ENCODE measurements at regions not wholly inside any gene's neighbourhood (a gene's known extent, or its start where the extent isn't known, plus 50 kb on each side); places are given as distances from the start of the nearest gene placed in this dataset.
"Not testable (repeated sequence)": the region's sequence is repeated elsewhere in the genome, so short reads cannot be mapped to it uniquely, and the experiment has no call there.

GRCh38 chr20:52039790-52040189 is 151.8 kb downstream of the ZFP64 start:
- H3K9me3 Mint-ChIP-seq: no peaks in the 10 kb centered on the region
- Histone ChIP-seq H3K4me3 (ENCODE audit: low read length) (no peak overlapping the region), H3K9me3 (ENCODE audit: control insufficient read depth in 2 of 3, low read length in 3 of 3) (no peaks in the 10 kb centered on the region), H3K4me1 (ENCODE audit: control insufficient read depth in 2 of 2, insufficient read depth in 2 of 2, low read length in 2 of 2) (no peaks in the 10 kb centered on the region), H3K27me3 (ENCODE audit: control insufficient read depth in 2 of 2, insufficient read depth in 2 of 2, low read length in 2 of 2) (no peaks in the 10 kb centered on the region), H3K27ac (ENCODE audit: low read depth, low read length) (no peak overlapping the region), H3K36me3 (ENCODE audit: control insufficient read depth in 2 of 3, insufficient read depth in 3 of 3, low read length in 3 of 3) (no peaks in the 10 kb centered on the region)
- DNase-seq (no peak), ATAC-seq (no peak)
- H3K4me1 Mint-ChIP-seq: no peaks in the 10 kb centered on the region
- no peak overlapping the region for H3K27ac Mint-ChIP-seq
- POLR2A ChIA-PET: no interaction called here
- no peak overlapping the region for H3K4me3 Mint-ChIP-seq
- intact Hi-C loops (cut with micrococcal nuclease): no loop called here
- no peaks in the 10 kb centered on the region for H3K27me3 Mint-ChIP-seq
- CTCF ChIA-PET: no interaction called here
- no peaks in the 10 kb centered on the region for H3K36me3 Mint-ChIP-seq

DNA sequence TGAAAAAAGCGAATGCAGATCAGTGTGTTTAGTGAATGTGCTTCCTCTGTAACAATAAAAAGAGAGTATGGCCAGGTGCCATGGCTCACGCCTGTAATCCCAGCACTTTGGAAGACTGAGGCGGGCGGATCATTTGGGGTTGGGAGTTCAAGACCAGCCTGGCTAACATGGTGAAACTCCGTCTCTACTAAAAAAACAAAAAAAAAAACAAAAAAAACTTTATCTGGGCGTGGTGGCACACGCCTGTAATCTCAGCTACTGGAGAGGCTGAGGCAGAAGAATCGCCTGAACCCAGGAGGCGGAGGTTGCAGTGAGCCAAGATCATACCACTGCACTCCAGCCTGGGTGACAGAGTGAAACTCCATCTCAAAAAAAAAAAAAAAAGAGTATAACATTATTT is 152.9 kb downstream of the ZFP64 start:
- H3K36me3 Mint-ChIP-seq; DNase-seq; H3K9me3 ChIP-seq (ENCODE audit: control insufficient read depth in 2 of 3, low read length in 3 of 3); H3K36me3 ChIP-seq (ENCODE audit: control insufficient read depth in 2 of 3, insufficient read depth in 3 of 3, low read length in 3 of 3); intact Hi-C loops (cut with micrococcal nuclease); CTCF ChIA-PET; H3K27me3 ChIP-seq (ENCODE audit: control insufficient read depth in 2 of 2, insufficient read depth in 2 of 2, low read length in 2 of 2); H3K4me1 Mint-ChIP-seq; H3K4me3 Mint-ChIP-seq; H3K27ac Mint-ChIP-seq; ATAC-seq; H3K4me1 ChIP-seq (ENCODE audit: control insufficient read depth in 2 of 2, insufficient read depth in 2 of 2, low read length in 2 of 2); H3K9me3 Mint-ChIP-seq; H3K4me3 ChIP-seq (ENCODE audit: low read length); H3K27ac ChIP-seq (ENCODE audit: low read depth, low read length); H3K27me3 Mint-ChIP-seq: not testable (repeated sequence)
- POLR2A ChIA-PET: interaction anchor here (0.7 kb wide), 1 partner anchor 17 kb away, joined by 4 read pairs; no protein-coding TSS in a partner anchor

GRCh38 chr20:52037370-52037769 is 154.2 kb downstream of the ZFP64 start:
- ATAC-seq: no peak
- CTCF ChIA-PET: no interaction called here
- intact Hi-C loops (cut with micrococcal nuclease): no loop called here

DNA sequence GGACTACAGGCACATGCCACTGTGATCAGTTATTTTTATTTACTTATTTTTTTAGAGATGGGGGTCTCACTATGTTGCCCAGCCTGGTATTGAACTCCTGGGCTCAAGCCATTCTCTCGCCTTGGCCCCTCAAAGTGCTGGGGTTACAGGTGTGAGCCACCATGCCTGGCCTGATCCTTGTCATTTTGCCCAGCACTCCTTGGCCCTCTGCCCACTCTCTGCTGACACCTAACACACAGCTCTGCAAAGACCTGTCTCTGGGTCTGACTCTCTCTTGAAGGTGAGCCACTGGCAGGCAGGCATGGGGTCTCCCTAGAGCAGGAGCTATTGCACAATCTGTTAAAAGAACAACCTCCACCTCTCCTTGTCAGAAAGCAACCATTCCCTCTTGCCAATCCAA is 155.6 kb downstream of the ZFP64 start:
- Mint-ChIP-seq H3K27me3 (no peaks in the 10 kb centered on the region), H3K36me3 (peaks cover 0 to 6% (median 0%) of the 10 kb centered on the region in 5 donors), H3K9me3 (peaks cover 0 to 3% (median 0%) of the 10 kb centered on the region in 11 donors), H3K27ac (no peak overlapping the region), H3K4me3 (no peak overlapping the region), H3K4me1 (peaks cover 0 to 19% (median 10%) of the 10 kb centered on the region in 7 donors)
- ATAC-seq (no peak), DNase-seq (no peak)
- Histone ChIP-seq H3K27me3 (ENCODE audit: control insufficient read depth in 2 of 2, insufficient read depth in 2 of 2, low read length in 2 of 2) (no peaks in the 10 kb centered on the region), H3K9me3 (ENCODE audit: control insufficient read depth in 2 of 3, low read length in 3 of 3) (no peaks in the 10 kb centered on the region), H3K4me3 (ENCODE audit: low read length) (no peak overlapping the region), H3K36me3 (ENCODE audit: control insufficient read depth in 2 of 3, insufficient read depth in 3 of 3, low read length in 3 of 3) (no peaks in the 10 kb centered on the region), H3K27ac (ENCODE audit: low read depth, low read length) (no peak overlapping the region), H3K4me1 (ENCODE audit: control insufficient read depth in 2 of 2, insufficient read depth in 2 of 2, low read length in 2 of 2) (peaks cover 5 to 15% of the 10 kb centered on the region in 2 donors)
- ChIA-PET CTCF (no interaction called here), POLR2A (no interaction called here)
- intact Hi-C loops (cut with micrococcal nuclease): no loop called here

More at GRCh38 chr20:52037370-52037769, 154.2 kb downstream of the ZFP64 start:
- H3K4me3 ChIP-seq (ENCODE audit: low read length): no peak overlapping the region
- H3K9me3 Mint-ChIP-seq: peaks cover 0 to 3% (median 0%) of the 10 kb centered on the region in 11 donors
- no peak overlapping the region for H3K27ac ChIP-seq (ENCODE audit: low read depth, low read length)
- H3K4me1 ChIP-seq (ENCODE audit: control insufficient read depth in 2 of 2, insufficient read depth in 2 of 2, low read length in 2 of 2): peaks cover 0 to under 1% of the 10 kb centered on the region in 2 donors
- no peaks in the 10 kb centered on the region for H3K27me3 ChIP-seq (ENCODE audit: control insufficient read depth in 2 of 2, insufficient read depth in 2 of 2, low read length in 2 of 2)
- H3K36me3 ChIP-seq (ENCODE audit: control insufficient read depth in 2 of 3, insufficient read depth in 3 of 3, low read length in 3 of 3): no peaks in the 10 kb centered on the region
- no peaks in the 10 kb centered on the region for H3K27me3 Mint-ChIP-seq
- H3K36me3 Mint-ChIP-seq: peaks cover 0 to 2% (median 0%) of the 10 kb centered on the region in 5 donors
- no peak overlapping the region for H3K27ac Mint-ChIP-seq
- POLR2A ChIA-PET: no interaction called here
- H3K9me3 ChIP-seq (ENCODE audit: control insufficient read depth in 2 of 3, low read length in 3 of 3): no peaks in the 10 kb centered on the region
- peaks cover 0 to 5% (median 0%) of the 10 kb centered on the region in 7 donors for H3K4me1 Mint-ChIP-seq
- no peak overlapping the region for H3K4me3 Mint-ChIP-seq
- no peak for DNase-seq

DNA sequence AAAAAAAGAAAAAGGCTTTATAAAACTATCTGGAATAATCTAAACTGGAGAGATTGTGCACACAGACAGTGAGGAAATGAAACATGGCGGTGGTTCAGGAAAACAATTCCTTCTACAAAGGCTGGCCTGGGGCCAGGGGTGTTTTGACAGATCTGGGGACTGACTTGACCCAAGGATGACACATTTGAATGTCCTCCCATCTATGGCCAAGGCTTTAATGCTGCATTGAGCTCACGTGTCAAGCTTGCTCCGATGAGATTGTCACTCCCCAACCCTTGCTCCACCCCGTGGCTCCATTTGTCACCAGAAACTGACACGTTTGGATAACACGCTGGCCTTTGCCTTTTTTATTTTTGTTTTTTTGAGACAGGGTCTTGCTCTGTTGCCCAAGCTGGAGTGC is 156.1 kb downstream of the ZFP64 start:
- H3K36me3 Mint-ChIP-seq: peaks cover 0 to 6% (median 0%) of the 10 kb centered on the region in 5 donors
- DNase-seq (no peak), ATAC-seq (no peak)
- Histone ChIP-seq H3K27ac (ENCODE audit: low read depth, low read length) (no peak overlapping the region), H3K27me3 (ENCODE audit: control insufficient read depth in 2 of 2, insufficient read depth in 2 of 2, low read length in 2 of 2) (no peaks in the 10 kb centered on the region), H3K9me3 (ENCODE audit: control insufficient read depth in 2 of 3, low read length in 3 of 3) (no peaks in the 10 kb centered on the region), H3K4me3 (ENCODE audit: low read length) (no peak overlapping the region), H3K36me3 (ENCODE audit: control insufficient read depth in 2 of 3, insufficient read depth in 3 of 3, low read length in 3 of 3) (no peaks in the 10 kb centered on the region), H3K4me1 (ENCODE audit: control insufficient read depth in 2 of 2, insufficient read depth in 2 of 2, low read length in 2 of 2) (peaks cover 5 to 20% of the 10 kb centered on the region in 2 donors)
- intact Hi-C loops (cut with micrococcal nuclease): no loop called here
- no peak overlapping the region for H3K4me3 Mint-ChIP-seq
- H3K9me3 Mint-ChIP-seq: peaks cover 0 to 3% (median 0%) of the 10 kb centered on the region in 11 donors
- CTCF ChIA-PET: no interaction called here
- H3K27me3 Mint-ChIP-seq: no peaks in the 10 kb centered on the region
- H3K27ac Mint-ChIP-seq: no peak overlapping the region
- POLR2A ChIA-PET: no interaction called here
- H3K4me1 Mint-ChIP-seq: peaks cover 0 to 22% (median 10%) of the 10 kb centered on the region in 7 donors

DNA sequence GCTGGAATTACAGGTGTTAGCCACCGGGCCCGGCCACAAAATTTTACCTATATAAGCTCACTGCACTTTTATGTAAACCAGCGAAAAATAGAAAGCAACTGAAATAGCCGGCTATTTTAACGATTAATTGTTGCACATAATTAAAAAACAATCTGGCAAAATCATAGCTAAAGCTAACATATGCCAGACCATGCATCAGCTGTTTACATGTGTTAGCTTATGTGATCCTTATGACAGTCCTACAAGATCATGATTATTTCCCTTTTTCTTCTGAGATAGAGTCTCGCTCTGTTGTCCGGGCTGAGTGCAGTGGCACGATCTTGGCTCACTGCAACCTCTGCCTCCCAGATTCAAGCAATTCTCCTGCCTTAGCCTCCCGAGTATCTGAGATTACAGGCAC is 157.0 kb downstream of the ZFP64 start:
- CTCF ChIA-PET: no interaction called here
- intact Hi-C loops (cut with micrococcal nuclease): no loop called here
- peaks cover 0 to 22% (median 12%) of the 10 kb centered on the region in 7 donors for H3K4me1 Mint-ChIP-seq
- H3K36me3 Mint-ChIP-seq: peaks cover 0 to 6% (median 0%) of the 10 kb centered on the region in 5 donors
- peaks cover 5 to 24% of the 10 kb centered on the region in 2 donors for H3K4me1 ChIP-seq (ENCODE audit: control insufficient read depth in 2 of 2, insufficient read depth in 2 of 2, low read length in 2 of 2)
- H3K9me3 Mint-ChIP-seq: peaks cover 0 to 3% (median 0%) of the 10 kb centered on the region in 11 donors
- no peak overlapping the region for H3K4me3 ChIP-seq (ENCODE audit: low read length)
- no peaks in the 10 kb centered on the region for H3K27me3 Mint-ChIP-seq
- no peak overlapping the region for H3K27ac ChIP-seq (ENCODE audit: low read depth, low read length)
- no peak for ATAC-seq
- POLR2A ChIA-PET: no interaction called here
- no peaks in the 10 kb centered on the region for H3K9me3 ChIP-seq (ENCODE audit: control insufficient read depth in 2 of 3, low read length in 3 of 3)
- H3K27me3 ChIP-seq (ENCODE audit: control insufficient read depth in 2 of 2, insufficient read depth in 2 of 2, low read length in 2 of 2): no peaks in the 10 kb centered on the region
- H3K36me3 ChIP-seq (ENCODE audit: control insufficient read depth in 2 of 3, insufficient read depth in 3 of 3, low read length in 3 of 3): no peaks in the 10 kb centered on the region
- no peak for DNase-seq
- H3K4me3 Mint-ChIP-seq: no peak overlapping the region
- no peak overlapping the region for H3K27ac Mint-ChIP-seq

DNA sequence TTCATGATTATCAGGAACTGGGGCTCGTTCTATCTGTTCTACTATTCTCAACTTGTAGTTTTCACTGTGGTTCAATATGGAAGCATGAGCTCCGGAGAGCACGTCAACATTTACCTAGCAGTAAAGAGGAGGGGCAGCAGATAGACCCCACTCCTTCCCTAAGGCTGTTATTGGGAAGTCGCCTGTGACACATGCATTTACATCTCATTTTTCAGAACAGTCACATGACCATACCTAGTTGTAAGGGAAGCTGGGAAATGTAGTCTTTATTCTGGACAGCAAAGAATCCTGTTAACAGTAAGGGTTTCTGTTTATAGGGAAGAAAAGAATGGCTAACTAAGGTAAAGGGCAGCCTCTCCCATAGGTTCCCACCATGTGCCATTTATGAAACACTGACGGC is 158.3 kb downstream of the ZFP64 start:
- Histone ChIP-seq H3K27ac (ENCODE audit: low read depth, low read length) (no peak overlapping the region), H3K9me3 (ENCODE audit: control insufficient read depth in 2 of 3, low read length in 3 of 3) (no peaks in the 10 kb centered on the region), H3K27me3 (ENCODE audit: control insufficient read depth in 2 of 2, insufficient read depth in 2 of 2, low read length in 2 of 2) (no peaks in the 10 kb centered on the region), H3K36me3 (ENCODE audit: control insufficient read depth in 2 of 3, insufficient read depth in 3 of 3, low read length in 3 of 3) (no peaks in the 10 kb centered on the region), H3K4me1 (ENCODE audit: control insufficient read depth in 2 of 2, insufficient read depth in 2 of 2, low read length in 2 of 2) (peaks cover 5 to 24% of the 10 kb centered on the region in 2 donors), H3K4me3 (ENCODE audit: low read length) (no peak overlapping the region)
- Mint-ChIP-seq H3K4me1 (peaks cover 0 to 22% (median 12%) of the 10 kb centered on the region in 7 donors), H3K27me3 (no peaks in the 10 kb centered on the region), H3K36me3 (peaks cover 0 to 6% (median 0%) of the 10 kb centered on the region in 5 donors), H3K9me3 (peaks cover 0 to 3% (median 0%) of the 10 kb centered on the region in 11 donors), H3K4me3 (no peak overlapping the region), H3K27ac (no peak overlapping the region)
- intact Hi-C loops (cut with micrococcal nuclease): no loop called here
- DNase-seq (no peak), ATAC-seq (no peak)
- ChIA-PET POLR2A (no interaction called here), CTCF (no interaction called here)
